Mucosa of descending colon (tissue), 3 donors: ENCODE measurements at regions not wholly inside any gene's neighbourhood (a gene's known extent, or its start where the extent isn't known, plus 50 kb on each side); places are given as distances from the start of the nearest gene placed in this dataset.
"Not testable (repeated sequence)": the region's sequence is repeated elsewhere in the genome, so short reads cannot be mapped to it uniquely, and the experiment has no call there.

Experiments
- ATAC-seq: fragments of 200-7000 bp; cut with Tn5 transposase; one replicate; pipeline ENCODE4 v1.9.1; 2020; ENCODE audit warnings: mild to moderate bottlenecking, moderate library complexity
- DNase-seq, 3 donors: peaks; one replicate each; pipeline ENCODE4 v3.0.0-alpha.2; 2020
- H3K36me3 ChIP-seq: fragments of 200-600 bp; one replicate; pipeline ENCODE4 v1.8.0; 2021; ENCODE audit warnings: low read depth, mild to moderate bottlenecking
- H3K4me1 ChIP-seq: fragments of 200-600 bp; one replicate; pipeline ENCODE4 v1.8.0; 2021; ENCODE audit warnings: low read depth, mild to moderate bottlenecking
- H3K4me3 ChIP-seq: fragments of 200-600 bp; one replicate; pipeline ENCODE4 v1.8.0; 2021; ENCODE audit warnings: mild to moderate bottlenecking
- H3K9me3 ChIP-seq: fragments of 200-600 bp; one replicate; pipeline ENCODE4 v1.8.0; 2021; ENCODE audit warnings: mild to moderate bottlenecking
- CTCF ChIP-seq: fragments of 200-600 bp; IDR thresholded peaks from one replicate; pipeline ENCODE4 v1.8.0; 2022; ENCODE audit warnings: antibody characterized with exemption, mild to moderate bottlenecking
- intact Hi-C, 2 donors: fragments of 100-400 bp; cut with DNase I in 1 of 2; cut with micrococcal nuclease in 1 of 2; formaldehyde crosslinking; loops; one replicate each; pipeline versions ENCODE4 v1.11.0 to v1.11.1; 2022; cut with DNase I, micrococcal nuclease
- donor health status: DM: no; HTN: no; CAD: no; lungs with moderate emphysema.
- donor health status: DM: no; HTN: no; CAD: no.
- donor health status: DM: no; HTN: yes; CAD: no.

GRCh38 chr17:15872677-15873076 is 72.3 kb upstream of the ADORA2B start:
- ATAC-seq, DNase-seq, H3K9me3 ChIP-seq, H3K4me3 ChIP-seq, H3K4me1 ChIP-seq, intact Hi-C loops, H3K36me3 ChIP-seq: not testable (repeated sequence)

GRCh38 chr17:15877882-15878500 is 66.9 kb upstream of the ADORA2B start:
- H3K9me3 ChIP-seq, ATAC-seq, H3K4me3 ChIP-seq, H3K36me3 ChIP-seq, H3K4me1 ChIP-seq, DNase-seq, intact Hi-C loops: not testable (repeated sequence)

GRCh38 chr17:15882058-15882720 is 62.7 kb upstream of the ADORA2B start:
- H3K36me3 ChIP-seq = no peaks in the 10 kb centered on the region
- H3K4me3 ChIP-seq = no peak overlapping the region
- H3K9me3 ChIP-seq = no peaks in the 10 kb centered on the region
- H3K4me1 ChIP-seq = no peaks in the 10 kb centered on the region
- intact Hi-C loops = no loop called here
- ATAC-seq = no peak
- DNase-seq = no peak
- TF ChIP-seq CTCF = no peak

GRCh38 chr17:15882777-15883176 is 62.2 kb upstream of the ADORA2B start:
- Histone ChIP-seq H3K4me1 (no peaks in the 10 kb centered on the region), H3K4me3 (no peak overlapping the region), H3K9me3 (no peaks in the 10 kb centered on the region), H3K36me3 (no peaks in the 10 kb centered on the region)
- TF ChIP-seq CTCF = no peak
- ATAC-seq (no peak), DNase-seq (no peak)
- intact Hi-C loops = no loop called here

- ATAC-seq (no peak), DNase-seq (no peak)
- Histone ChIP-seq H3K4me3 (no peak overlapping the region), H3K36me3 (no peaks in the 10 kb centered on the region), H3K9me3 (no peaks in the 10 kb centered on the region), H3K4me1 (no peaks in the 10 kb centered on the region)
- intact Hi-C loops = no loop called here
- TF ChIP-seq CTCF = no peak
Measured at GRCh38 chr17:15883617-15884111, 61.3 kb upstream of the ADORA2B start.

GRCh38 chr17:15884731-15885130 is 60.2 kb upstream of the ADORA2B start:
- H3K4me3 ChIP-seq = no peak overlapping the region
- ATAC-seq = no peak
- DNase-seq = no peak
- H3K36me3 ChIP-seq = no peaks in the 10 kb centered on the region
- no peaks in the 10 kb centered on the region for H3K9me3 ChIP-seq
- intact Hi-C loops = no loop called here
- no peaks in the 10 kb centered on the region for H3K4me1 ChIP-seq
- TF ChIP-seq CTCF = no peak
